HepG2 (cell line): ENCODE measurements at regions not wholly inside any gene's neighbourhood (a gene's known extent, or its start where the extent isn't known, plus 50 kb on each side); places are given as distances from the start of the nearest gene placed in this dataset.

Source experiments
- ATAC-seq: fragments of 200-7000 bp; cut with Tn5 transposase; 3 replicates; pipeline ENCODE4 v1.9.1; 2020; ENCODE audit warnings: mild to moderate bottlenecking, moderate library complexity
- BruUV-seq: library from RNA; stranded (reverse); fragments of 400-500 nt; replicated peaks from 2 replicates; lab custom pipeline; 2021; lab: Mats Ljungman, UMichigan
- CTCF ChIA-PET: fragments of 300-600 bp; formaldehyde crosslinking; extraction: SDS; loops from one replicate; lab custom pipeline; 2021; ENCODE audit warnings: low total read pairs, inconsistent platforms, low intra/inter-chr PET ratio; lab: Yijun Ruan, JAX
- POLR2A ChIA-PET: fragments of 350-600 bp; sonication (Branson Sonifier 250); formaldehyde crosslinking; loops from one replicate; lab custom pipeline; 2020; ENCODE audit warnings: antibody characterized with exemption, inconsistent platforms; lab: Yijun Ruan, JAX
- DNase-seq: peaks from one replicate; pipeline ENCODE4 v3.0.0-alpha.2; 2015; ENCODE audit warnings: low spot score
- FAIRE-seq: peaks from 3 replicates; lab custom pipeline; 2011; peaks lifted over from hg19 to GRCh38; lab: Jason Lieb, UNC
- H2AFZ ChIP-seq: one replicate; pipeline ENCODE4 v1.6.1; 2011; ENCODE audit warnings: low read length, inconsistent platforms
- H3K27ac ChIP-seq: fragments of 300-600 bp; 3 replicates; pipeline ENCODE4 v1.8.0; 2011; ENCODE audit warnings: mixed run types, mild to moderate bottlenecking, mixed read lengths, low read length, inconsistent platforms; ENCODE audit not compliant: insufficient read depth; ENCODE audit errors: extremely low read length
- H3K27me3 ChIP-seq, 2 experiments: fragments of 200-600 bp in 1 of 2; 2 replicates in 1 of 2; 3 replicates in 1 of 2; pipeline versions ENCODE4 v1.6.0 to v1.8.0; 2011; ENCODE audit warnings: low read length in 2 of 2, mild to moderate bottlenecking in 2 of 2, moderate library complexity in 2 of 2, inconsistent platforms in 1 of 2; ENCODE audit not compliant: insufficient read depth in 2 of 2, control insufficient read depth in 1 of 2
- H3K36me3 ChIP-seq, 2 experiments: fragments of 200-600 bp in 1 of 2; replicated peaks in 1 of 2; 2 replicates in 1 of 2; 3 replicates in 1 of 2; pipeline versions ENCODE4 v1.5.1 to v1.8.0; 2011; ENCODE audit warnings: low read length in 2 of 2, inconsistent platforms in 1 of 2; ENCODE audit not compliant: insufficient read depth in 2 of 2, control insufficient read depth in 1 of 2
- H3K4me1 ChIP-seq: 2 replicates; pipeline ENCODE4 v1.5.1; 2012; ENCODE audit warnings: low read length, inconsistent platforms; ENCODE audit not compliant: insufficient read depth
- H3K4me2 ChIP-seq: 2 replicates; pipeline ENCODE4 v1.6.0; 2011; ENCODE audit warnings: low read depth, low read length, inconsistent platforms
- H3K4me3 ChIP-seq, 3 experiments: fragments of 200-600 bp in 1 of 3; sonication (generic), shearing (Covaris generic) in 1 of 3; replicated peaks in 1 of 3; 2 replicates each; pipeline ENCODE4 v1.5.1; 2011 to 2016; ENCODE audit warnings: low read length in 3 of 3, inconsistent platforms in 2 of 3, low read depth in 2 of 3, mild to moderate bottlenecking in 2 of 3, control low read depth in 1 of 3, mixed read lengths in 1 of 3; ENCODE audit not compliant: insufficient read depth in 1 of 3
- H3K79me2 ChIP-seq: one replicate; pipeline ENCODE4 v1.6.1; 2011; ENCODE audit warnings: low read length, inconsistent platforms; ENCODE audit not compliant: insufficient read depth
- H3K9ac ChIP-seq: 2 replicates; pipeline ENCODE4 v1.6.0; 2011; ENCODE audit warnings: mild to moderate bottlenecking, low read depth, low read length, inconsistent platforms; ENCODE audit not compliant: insufficient read depth
- H3K9me3 ChIP-seq: 2 replicates; pipeline ENCODE4 v1.5.1; 2012; ENCODE audit warnings: mild to moderate bottlenecking, low read length
- H4K20me1 ChIP-seq: 2 replicates; pipeline ENCODE4 v1.6.0; 2011; ENCODE audit warnings: inconsistent platforms, mild to moderate bottlenecking, low read length, moderate library complexity; ENCODE audit not compliant: insufficient read depth
- CHCHD3 ChIP-seq: sonication (generic); formaldehyde crosslinking; IDR thresholded peaks from 2 replicates; pipeline ENCODE4 v1.8.0; 2022; ENCODE audit warnings: mild to moderate bottlenecking, missing genetic modification reagents, moderate library complexity
- FOSL1 ChIP-seq: sonication (generic); formaldehyde crosslinking; IDR thresholded peaks from 2 replicates; pipeline ENCODE4 v1.9.0; 2021; ENCODE audit warnings: missing genetic modification reagents, borderline replicate concordance
- HHEX ChIP-seq: IDR thresholded peaks from 2 replicates; pipeline ENCODE4 v1.6.1; 2016; ENCODE audit warnings: control low read depth
- STAG1 ChIP-seq: sonication (generic); formaldehyde crosslinking; IDR thresholded peaks from 2 replicates; pipeline ENCODE4 v1.4.0; 2020; ENCODE audit warnings: missing genetic modification reagents
- TBP ChIP-seq: sonication (generic); formaldehyde crosslinking; IDR thresholded peaks from 2 replicates; pipeline ENCODE4 v1.5.0; 2020; ENCODE audit warnings: missing genetic modification reagents
- ZNF331 ChIP-seq: sonication (generic); formaldehyde crosslinking; IDR thresholded peaks from 2 replicates; pipeline ENCODE4 v1.4.0; 2020; ENCODE audit warnings: missing genetic modification reagents
- ZNF850 ChIP-seq: sonication (generic); formaldehyde crosslinking; conservative IDR thresholded peaks from 2 replicates; pipeline ENCODE4 v1.9.0; 2021; ENCODE audit warnings: mild to moderate bottlenecking, missing genetic modification reagents
- WGBS: methylation state at CpG from one replicate; pipeline ENCODE4 v1.1.6; 2017; ENCODE audit warnings: low lambda C conversion rate; 5-methylcytosine and 5-hydroxymethylcytosine counted together
- in situ Hi-C: cut with HindIII; loops from 2 replicates; pipeline ENCODE4 v1.10.0; 2017; ENCODE audit warnings: low pct_unique_long_range_greater_than_20kb; ENCODE audit not compliant: extremely low pct_ligation_motif_present
- intact Hi-C: fragments of 100-400 bp; cut with micrococcal nuclease; formaldehyde crosslinking; loops from one replicate; pipeline ENCODE4 v1.10.0; 2022; ENCODE audit not compliant: unreplicated experiment
- TF ChIP-seq, protein P1 (sequence below): sonication (generic); formaldehyde crosslinking; IDR thresholded peaks from 2 replicates; pipeline ENCODE4 v1.4.0; 2020; ENCODE audit warnings: missing genetic modification reagents
- TF ChIP-seq, protein P2 (sequence below): IDR thresholded peaks from 2 replicates; pipeline ENCODE4 v1.6.1; 2016; ENCODE audit warnings: mild to moderate bottlenecking, missing biosample characterization, missing genetic modification reagents
- TF ChIP-seq, protein P3 (sequence below): sonication (generic); formaldehyde crosslinking; IDR thresholded peaks from 2 replicates; pipeline ENCODE4 v1.4.0; 2020; ENCODE audit warnings: missing genetic modification reagents, borderline replicate concordance
- TF ChIP-seq, protein P4 (sequence below): sonication (generic); formaldehyde crosslinking; IDR thresholded peaks from 2 replicates; pipeline ENCODE4 v1.9.0; 2021; ENCODE audit warnings: missing genetic modification reagents, mild to moderate bottlenecking, borderline replicate concordance
- TF ChIP-seq, protein P5 (sequence below): fragments of 450-650 bp; IDR thresholded peaks from 2 replicates; pipeline ENCODE4 v1.6.1; 2017; ENCODE audit warnings: mild to moderate bottlenecking
- TF ChIP-seq, protein P6 (sequence below): sonication (generic); formaldehyde crosslinking; IDR thresholded peaks from 2 replicates; pipeline ENCODE4 v1.5.0; 2020; ENCODE audit warnings: missing genetic modification reagents, mild to moderate bottlenecking, borderline replicate concordance
- TF ChIP-seq, protein P7 (sequence below): sonication (generic); formaldehyde crosslinking; IDR thresholded peaks from 2 replicates; pipeline ENCODE4 v1.4.0; 2020; ENCODE audit warnings: missing genetic modification reagents, borderline replicate concordance

DNA sequence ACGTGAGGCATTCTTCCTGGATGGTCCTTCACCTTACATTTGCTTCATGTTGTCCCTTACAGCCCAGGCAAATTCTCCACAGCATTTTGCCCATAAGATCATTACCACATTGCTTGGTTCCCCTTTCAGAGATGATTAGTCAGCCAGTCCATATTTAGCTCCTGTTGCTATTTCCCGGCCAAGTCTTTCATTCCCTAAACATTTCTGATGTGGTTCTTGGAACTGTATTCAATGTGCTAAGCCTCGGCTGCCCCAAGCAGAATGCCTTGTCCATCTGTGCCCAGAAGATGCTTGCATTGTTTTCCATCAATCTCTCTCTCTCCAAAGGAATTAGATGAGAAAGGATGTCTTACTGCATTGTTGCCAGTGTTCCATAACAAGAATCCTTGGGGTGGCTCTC, 420.9 kb upstream of the CAMK1G start:
- in situ Hi-C loops = no loop called here
- DNase-seq = no peak
- H3K79me2 ChIP-seq = no peaks in the 10 kb centered on the region
- TF ChIP-seq FOSL1 (CRISPR knock-in tag) = no peak
- TF ChIP-seq, protein P1, sequence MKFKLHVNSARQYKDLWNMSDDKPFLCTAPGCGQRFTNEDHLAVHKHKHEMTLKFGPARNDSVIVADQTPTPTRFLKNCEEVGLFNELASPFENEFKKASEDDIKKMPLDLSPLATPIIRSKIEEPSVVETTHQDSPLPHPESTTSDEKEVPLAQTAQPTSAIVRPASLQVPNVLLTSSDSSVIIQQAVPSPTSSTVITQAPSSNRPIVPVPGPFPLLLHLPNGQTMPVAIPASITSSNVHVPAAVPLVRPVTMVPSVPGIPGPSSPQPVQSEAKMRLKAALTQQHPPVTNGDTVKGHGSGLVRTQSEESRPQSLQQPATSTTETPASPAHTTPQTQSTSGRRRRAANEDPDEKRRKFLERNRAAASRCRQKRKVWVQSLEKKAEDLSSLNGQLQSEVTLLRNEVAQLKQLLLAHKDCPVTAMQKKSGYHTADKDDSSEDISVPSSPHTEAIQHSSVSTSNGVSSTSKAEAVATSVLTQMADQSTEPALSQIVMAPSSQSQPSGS (CRISPR knock-in tag) = no peak
- no peak for TF ChIP-seq STAG1 (CRISPR knock-in tag)
- TF ChIP-seq, protein P2, sequence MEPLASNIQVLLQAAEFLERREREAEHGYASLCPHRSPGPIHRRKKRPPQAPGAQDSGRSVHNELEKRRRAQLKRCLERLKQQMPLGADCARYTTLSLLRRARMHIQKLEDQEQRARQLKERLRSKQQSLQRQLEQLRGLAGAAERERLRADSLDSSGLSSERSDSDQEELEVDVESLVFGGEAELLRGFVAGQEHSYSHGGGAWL (CRISPR knock-in tag) = no peak
- TF ChIP-seq CHCHD3 = no peak
- TF ChIP-seq ZNF850 = no peak
- TF ChIP-seq HHEX (CRISPR knock-in tag) = no peak
- TF ChIP-seq, protein P3, sequence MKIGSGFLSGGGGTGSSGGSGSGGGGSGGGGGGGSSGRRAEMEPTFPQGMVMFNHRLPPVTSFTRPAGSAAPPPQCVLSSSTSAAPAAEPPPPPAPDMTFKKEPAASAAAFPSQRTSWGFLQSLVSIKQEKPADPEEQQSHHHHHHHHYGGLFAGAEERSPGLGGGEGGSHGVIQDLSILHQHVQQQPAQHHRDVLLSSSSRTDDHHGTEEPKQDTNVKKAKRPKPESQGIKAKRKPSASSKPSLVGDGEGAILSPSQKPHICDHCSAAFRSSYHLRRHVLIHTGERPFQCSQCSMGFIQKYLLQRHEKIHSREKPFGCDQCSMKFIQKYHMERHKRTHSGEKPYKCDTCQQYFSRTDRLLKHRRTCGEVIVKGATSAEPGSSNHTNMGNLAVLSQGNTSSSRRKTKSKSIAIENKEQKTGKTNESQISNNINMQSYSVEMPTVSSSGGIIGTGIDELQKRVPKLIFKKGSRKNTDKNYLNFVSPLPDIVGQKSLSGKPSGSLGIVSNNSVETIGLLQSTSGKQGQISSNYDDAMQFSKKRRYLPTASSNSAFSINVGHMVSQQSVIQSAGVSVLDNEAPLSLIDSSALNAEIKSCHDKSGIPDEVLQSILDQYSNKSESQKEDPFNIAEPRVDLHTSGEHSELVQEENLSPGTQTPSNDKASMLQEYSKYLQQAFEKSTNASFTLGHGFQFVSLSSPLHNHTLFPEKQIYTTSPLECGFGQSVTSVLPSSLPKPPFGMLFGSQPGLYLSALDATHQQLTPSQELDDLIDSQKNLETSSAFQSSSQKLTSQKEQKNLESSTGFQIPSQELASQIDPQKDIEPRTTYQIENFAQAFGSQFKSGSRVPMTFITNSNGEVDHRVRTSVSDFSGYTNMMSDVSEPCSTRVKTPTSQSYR = no peak
- TF ChIP-seq, protein P4, sequence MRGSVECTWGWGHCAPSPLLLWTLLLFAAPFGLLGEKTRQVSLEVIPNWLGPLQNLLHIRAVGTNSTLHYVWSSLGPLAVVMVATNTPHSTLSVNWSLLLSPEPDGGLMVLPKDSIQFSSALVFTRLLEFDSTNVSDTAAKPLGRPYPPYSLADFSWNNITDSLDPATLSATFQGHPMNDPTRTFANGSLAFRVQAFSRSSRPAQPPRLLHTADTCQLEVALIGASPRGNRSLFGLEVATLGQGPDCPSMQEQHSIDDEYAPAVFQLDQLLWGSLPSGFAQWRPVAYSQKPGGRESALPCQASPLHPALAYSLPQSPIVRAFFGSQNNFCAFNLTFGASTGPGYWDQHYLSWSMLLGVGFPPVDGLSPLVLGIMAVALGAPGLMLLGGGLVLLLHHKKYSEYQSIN (CRISPR knock-in tag) = no peak
- TF ChIP-seq, protein P5, sequence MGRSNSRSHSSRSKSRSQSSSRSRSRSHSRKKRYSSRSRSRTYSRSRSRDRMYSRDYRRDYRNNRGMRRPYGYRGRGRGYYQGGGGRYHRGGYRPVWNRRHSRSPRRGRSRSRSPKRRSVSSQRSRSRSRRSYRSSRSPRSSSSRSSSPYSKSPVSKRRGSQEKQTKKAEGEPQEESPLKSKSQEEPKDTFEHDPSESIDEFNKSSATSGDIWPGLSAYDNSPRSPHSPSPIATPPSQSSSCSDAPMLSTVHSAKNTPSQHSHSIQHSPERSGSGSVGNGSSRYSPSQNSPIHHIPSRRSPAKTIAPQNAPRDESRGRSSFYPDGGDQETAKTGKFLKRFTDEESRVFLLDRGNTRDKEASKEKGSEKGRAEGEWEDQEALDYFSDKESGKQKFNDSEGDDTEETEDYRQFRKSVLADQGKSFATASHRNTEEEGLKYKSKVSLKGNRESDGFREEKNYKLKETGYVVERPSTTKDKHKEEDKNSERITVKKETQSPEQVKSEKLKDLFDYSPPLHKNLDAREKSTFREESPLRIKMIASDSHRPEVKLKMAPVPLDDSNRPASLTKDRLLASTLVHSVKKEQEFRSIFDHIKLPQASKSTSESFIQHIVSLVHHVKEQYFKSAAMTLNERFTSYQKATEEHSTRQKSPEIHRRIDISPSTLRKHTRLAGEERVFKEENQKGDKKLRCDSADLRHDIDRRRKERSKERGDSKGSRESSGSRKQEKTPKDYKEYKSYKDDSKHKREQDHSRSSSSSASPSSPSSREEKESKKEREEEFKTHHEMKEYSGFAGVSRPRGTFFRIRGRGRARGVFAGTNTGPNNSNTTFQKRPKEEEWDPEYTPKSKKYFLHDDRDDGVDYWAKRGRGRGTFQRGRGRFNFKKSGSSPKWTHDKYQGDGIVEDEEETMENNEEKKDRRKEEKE = no peak
- TF ChIP-seq, protein P6, sequence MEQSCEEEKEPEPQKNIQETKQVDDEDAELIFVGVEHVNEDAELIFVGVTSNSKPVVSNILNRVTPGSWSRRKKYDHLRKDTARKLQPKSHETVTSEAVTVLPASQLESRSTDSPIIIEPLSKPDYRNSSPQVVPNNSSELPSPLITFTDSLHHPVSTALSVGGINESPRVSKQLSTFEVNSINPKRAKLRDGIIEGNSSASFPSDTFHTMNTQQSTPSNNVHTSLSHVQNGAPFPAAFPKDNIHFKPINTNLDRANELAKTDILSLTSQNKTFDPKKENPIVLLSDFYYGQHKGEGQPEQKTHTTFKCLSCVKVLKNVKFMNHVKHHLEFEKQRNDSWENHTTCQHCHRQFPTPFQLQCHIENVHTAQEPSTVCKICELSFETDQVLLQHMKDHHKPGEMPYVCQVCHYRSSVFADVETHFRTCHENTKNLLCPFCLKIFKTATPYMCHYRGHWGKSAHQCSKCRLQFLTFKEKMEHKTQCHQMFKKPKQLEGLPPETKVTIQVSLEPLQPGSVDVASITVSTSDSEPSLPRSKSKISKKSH (CRISPR knock-in tag) = no peak
- no peak for TF ChIP-seq TBP
- TF ChIP-seq ZNF331 (CRISPR knock-in tag) = no peak
- TF ChIP-seq, protein P7, sequence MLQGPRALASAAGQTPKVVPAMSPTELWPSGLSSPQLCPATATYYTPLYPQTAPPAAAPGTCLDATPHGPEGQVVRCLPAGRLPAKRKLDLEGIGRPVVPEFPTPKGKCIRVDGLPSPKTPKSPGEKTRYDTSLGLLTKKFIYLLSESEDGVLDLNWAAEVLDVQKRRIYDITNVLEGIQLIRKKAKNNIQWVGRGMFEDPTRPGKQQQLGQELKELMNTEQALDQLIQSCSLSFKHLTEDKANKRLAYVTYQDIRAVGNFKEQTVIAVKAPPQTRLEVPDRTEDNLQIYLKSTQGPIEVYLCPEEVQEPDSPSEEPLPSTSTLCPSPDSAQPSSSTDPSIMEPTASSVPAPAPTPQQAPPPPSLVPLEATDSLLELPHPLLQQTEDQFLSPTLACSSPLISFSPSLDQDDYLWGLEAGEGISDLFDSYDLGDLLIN = no peak

More for the DNA sequence above, 420.9 kb upstream of the CAMK1G start:
- Histone ChIP-seq H3K36me3 (no peaks in the 10 kb centered on the region), H3K27me3 (no peaks in the 10 kb centered on the region), H3K9ac (no peak overlapping the region), H3K27ac (no peak overlapping the region), H3K4me1 (no peaks in the 10 kb centered on the region), H3K9me3 (peaks cover 43% of the 10 kb centered on the region), H3K4me2 (no peak overlapping the region), H3K4me3 (no peak overlapping the region), H2AFZ (no peak overlapping the region), H4K20me1 (no peaks in the 10 kb centered on the region)
- FAIRE-seq (no peak), ATAC-seq (no peak)
- no TSS peak for BruUV-seq
- 13% methylated on average over 3 of the region's 3 CpGs for WGBS
- POLR2A ChIA-PET = no interaction called here
- CTCF ChIA-PET = no interaction called here
- intact Hi-C loops = no loop called here
